DND-41 (cell line): ENCODE measurements at regions not wholly inside any gene's neighbourhood (a gene's known extent, or its start where the extent isn't known, plus 50 kb on each side); places are given as distances from the start of the nearest gene placed in this dataset.

ENCODE experiments used
- ATAC-seq: fragments of 200-7000 bp; cut with Tn5 transposase; 3 replicates; pipeline ENCODE4 v1.9.1; 2021; ENCODE audit warnings: low read depth; ENCODE audit not compliant: insufficient read depth
- DNase-seq: peaks from one replicate; pipeline ENCODE4 v3.0.0-alpha.2; 2020
- H2AFZ ChIP-seq: 2 replicates; pipeline ENCODE4 v1.6.0; 2012; ENCODE audit warnings: low read depth, low read length
- H3K27ac ChIP-seq: 2 replicates; pipeline ENCODE4 v1.5.1; 2012; ENCODE audit warnings: low read length, inconsistent platforms
- H3K27me3 ChIP-seq: fragments of 200-600 bp; sonication (generic); 2 replicates; pipeline ENCODE4 v1.6.0; 2012; ENCODE audit warnings: low read length, mild to moderate bottlenecking, inconsistent platforms; ENCODE audit not compliant: insufficient read depth, poor library complexity
- H3K36me3 ChIP-seq: 2 replicates; pipeline ENCODE4 v1.5.1; 2012; ENCODE audit warnings: low read length, inconsistent platforms; ENCODE audit not compliant: insufficient read depth
- H3K4me1 ChIP-seq: 2 replicates; pipeline ENCODE4 v1.5.1; 2012; ENCODE audit warnings: mild to moderate bottlenecking, low read length; ENCODE audit not compliant: insufficient read depth
- H3K4me2 ChIP-seq: 2 replicates; pipeline ENCODE4 v1.6.0; 2012; ENCODE audit warnings: mild to moderate bottlenecking, moderate library complexity, low read length, inconsistent platforms; ENCODE audit not compliant: insufficient read depth
- H3K4me3 ChIP-seq, 2 experiments: fragments of 200-600 bp in 1 of 2; shearing (Covaris generic) in 1 of 2; 2 replicates each; pipeline ENCODE4 v1.5.1; 2012 to 2016; ENCODE audit warnings: inconsistent platforms in 2 of 2, low read length in 2 of 2, mild to moderate bottlenecking in 2 of 2, low read depth in 1 of 2, moderate library complexity in 1 of 2
- H3K79me2 ChIP-seq: 2 replicates; pipeline ENCODE4 v1.6.0; 2012; ENCODE audit warnings: low read length, inconsistent platforms; ENCODE audit not compliant: insufficient read depth
- H3K9ac ChIP-seq: 2 replicates; pipeline ENCODE4 v1.6.0; 2012; ENCODE audit warnings: low read depth, mild to moderate bottlenecking, inconsistent platforms, low read length, moderate library complexity
- H3K9me3 ChIP-seq: 2 replicates; pipeline ENCODE4 v1.5.1; 2012; ENCODE audit warnings: low read length, moderate library complexity, mild to moderate bottlenecking, inconsistent platforms; ENCODE audit not compliant: insufficient read depth, severe bottlenecking
- H4K20me1 ChIP-seq: 2 replicates; pipeline ENCODE4 v1.6.0; 2012; ENCODE audit warnings: low read length; ENCODE audit not compliant: insufficient read depth
- EZH2 ChIP-seq: IDR thresholded peaks from 3 replicates; pipeline ENCODE4 v1.6.1; 2012; ENCODE audit warnings: borderline replicate concordance, low read depth, mild to moderate bottlenecking, moderate library complexity, low read length, inconsistent platforms; ENCODE audit not compliant: severe bottlenecking
- TF ChIP-seq, protein P1 (sequence below): IDR thresholded peaks from 2 replicates; pipeline ENCODE4 v1.5.1; 2012; ENCODE audit warnings: borderline replicate concordance, low read length, moderate library complexity, mild to moderate bottlenecking; ENCODE audit not compliant: poor library complexity, severe bottlenecking; ENCODE audit errors: extremely low read depth

GRCh38 chr5:124554746-124555578 lies 191.5 kb downstream of the ZNF608 start:
- ATAC-seq (no peak), DNase-seq (no peak)
- TF ChIP-seq EZH2, result no peak
- TF ChIP-seq, protein P1, sequence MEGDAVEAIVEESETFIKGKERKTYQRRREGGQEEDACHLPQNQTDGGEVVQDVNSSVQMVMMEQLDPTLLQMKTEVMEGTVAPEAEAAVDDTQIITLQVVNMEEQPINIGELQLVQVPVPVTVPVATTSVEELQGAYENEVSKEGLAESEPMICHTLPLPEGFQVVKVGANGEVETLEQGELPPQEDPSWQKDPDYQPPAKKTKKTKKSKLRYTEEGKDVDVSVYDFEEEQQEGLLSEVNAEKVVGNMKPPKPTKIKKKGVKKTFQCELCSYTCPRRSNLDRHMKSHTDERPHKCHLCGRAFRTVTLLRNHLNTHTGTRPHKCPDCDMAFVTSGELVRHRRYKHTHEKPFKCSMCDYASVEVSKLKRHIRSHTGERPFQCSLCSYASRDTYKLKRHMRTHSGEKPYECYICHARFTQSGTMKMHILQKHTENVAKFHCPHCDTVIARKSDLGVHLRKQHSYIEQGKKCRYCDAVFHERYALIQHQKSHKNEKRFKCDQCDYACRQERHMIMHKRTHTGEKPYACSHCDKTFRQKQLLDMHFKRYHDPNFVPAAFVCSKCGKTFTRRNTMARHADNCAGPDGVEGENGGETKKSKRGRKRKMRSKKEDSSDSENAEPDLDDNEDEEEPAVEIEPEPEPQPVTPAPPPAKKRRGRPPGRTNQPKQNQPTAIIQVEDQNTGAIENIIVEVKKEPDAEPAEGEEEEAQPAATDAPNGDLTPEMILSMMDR, result no peak
- Histone ChIP-seq H3K9ac (no peak overlapping the region), H3K4me3 (no peak overlapping the region), H3K36me3 (no peaks in the 10 kb centered on the region), H3K27me3 (no peaks in the 10 kb centered on the region), H3K27ac (no peak overlapping the region), H3K79me2 (no peaks in the 10 kb centered on the region), H3K4me2 (no peak overlapping the region), H4K20me1 (no peaks in the 10 kb centered on the region), H2AFZ (no peak overlapping the region), H3K9me3 (no peaks in the 10 kb centered on the region), H3K4me1 (no peaks in the 10 kb centered on the region)

- H3K4me3 ChIP-seq, result no peak overlapping the region
- DNase-seq (no peak), ATAC-seq (no peak)
- no peaks in the 10 kb centered on the region for H3K9me3 ChIP-seq
- TF ChIP-seq, protein P1, result no peak
- no peak for TF ChIP-seq EZH2
- H3K36me3 ChIP-seq, result no peaks in the 10 kb centered on the region
- H3K9ac ChIP-seq, result no peak overlapping the region
- no peaks in the 10 kb centered on the region for H3K4me1 ChIP-seq
- H3K27ac ChIP-seq, result no peak overlapping the region
- no peak overlapping the region for H3K4me2 ChIP-seq
- H4K20me1 ChIP-seq, result no peaks in the 10 kb centered on the region
- no peaks in the 10 kb centered on the region for H3K27me3 ChIP-seq
- H3K79me2 ChIP-seq, result no peaks in the 10 kb centered on the region
- no peak overlapping the region for H2AFZ ChIP-seq
Observed at GRCh38 chr5:124553911-124554310, 192.5 kb downstream of the ZNF608 start.

DNA sequence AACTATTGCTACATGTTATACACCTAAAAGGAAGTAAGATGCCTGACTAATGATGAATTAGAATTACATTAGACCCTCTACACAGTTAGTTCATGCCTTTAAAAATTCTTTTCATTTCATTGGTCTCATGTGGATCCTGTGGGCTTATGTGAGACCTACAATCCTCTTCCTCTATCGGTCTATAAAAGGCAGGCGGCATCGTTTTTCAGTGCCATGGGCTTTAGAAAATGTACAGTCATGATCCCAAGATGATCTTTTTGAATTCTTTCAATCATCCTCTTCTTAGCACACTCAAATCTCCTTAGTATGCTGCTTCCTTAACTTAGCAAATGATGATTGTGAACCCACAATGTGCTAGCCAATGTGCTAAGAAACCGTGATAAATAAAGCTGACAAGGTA lies 193.9 kb downstream of the ZNF608 start:
- Histone ChIP-seq H3K4me1 (no peaks in the 10 kb centered on the region), H3K36me3 (no peaks in the 10 kb centered on the region), H3K27ac (no peak overlapping the region), H3K9me3 (no peaks in the 10 kb centered on the region), H3K27me3 (no peaks in the 10 kb centered on the region), H3K4me3 (no peak overlapping the region), H3K79me2 (no peaks in the 10 kb centered on the region), H3K9ac (no peak overlapping the region), H3K4me2 (no peak overlapping the region), H4K20me1 (no peaks in the 10 kb centered on the region), H2AFZ (no peak overlapping the region)
- TF ChIP-seq, protein P1, result no peak
- no peak for TF ChIP-seq EZH2
- ATAC-seq (no peak), DNase-seq (no peak)

- no peaks in the 10 kb centered on the region for H3K27me3 ChIP-seq
- H3K36me3 ChIP-seq, result no peaks in the 10 kb centered on the region
- H4K20me1 ChIP-seq, result no peaks in the 10 kb centered on the region
- no peak overlapping the region for H3K4me2 ChIP-seq
- H3K4me3 ChIP-seq, result no peak overlapping the region
- H3K27ac ChIP-seq, result no peak overlapping the region
- no peak overlapping the region for H2AFZ ChIP-seq
- DNase-seq, result no peak
- no peak for ATAC-seq
- TF ChIP-seq, protein P1, result no peak
- no peak for TF ChIP-seq EZH2
- no peaks in the 10 kb centered on the region for H3K9me3 ChIP-seq
- no peaks in the 10 kb centered on the region for H3K79me2 ChIP-seq
- no peak overlapping the region for H3K9ac ChIP-seq
- no peaks in the 10 kb centered on the region for H3K4me1 ChIP-seq
Observed at GRCh38 chr5:124551939-124552279, 194.5 kb downstream of the ZNF608 start.
